IMR-90 (cell line): ENCODE measurements at regions not wholly inside any gene's neighbourhood (a gene's known extent, or its start where the extent isn't known, plus 50 kb on each side); places are given as distances from the start of the nearest gene placed in this dataset.

Experiments
- ATAC-seq: fragments of 200-7000 bp; cut with Tn5 transposase; 2 replicates; pipeline ENCODE4 v1.9.1; 2020; ENCODE audit warnings: low read depth, mild to moderate bottlenecking, moderate library complexity
- BruUV-seq: library from RNA; stranded (reverse); fragments of 400-500 nt; replicated peaks from 2 replicates; lab custom pipeline; 2021; lab: Mats Ljungman, UMichigan
- CTCF ChIA-PET: fragments of 300-600 bp; formaldehyde crosslinking; extraction: SDS; loops from one replicate; lab custom pipeline; 2021; ENCODE audit warnings: antibody characterized with exemption; lab: Yijun Ruan, JAX
- POLR2A ChIA-PET: fragments of 300-600 bp; sonication (Branson Sonifier 250); formaldehyde crosslinking; loops from one replicate; lab custom pipeline; 2022; ENCODE audit warnings: antibody characterized with exemption; ENCODE audit not compliant: unreplicated experiment; lab: Charles Lee
- DNase-seq: peaks from one replicate; pipeline ENCODE4 v3.0.0; 2013
- H2AFZ ChIP-seq: replicated peaks from 2 replicates; pipeline ENCODE3; 2013; ENCODE audit warnings: low read length, mild to moderate bottlenecking; ENCODE audit not compliant: poor library complexity
- H2AK5ac ChIP-seq: 2 replicates; pipeline ENCODE4 v1.6.1; 2013; ENCODE audit warnings: low read depth, low read length, inconsistent platforms
- H2AK9ac ChIP-seq: replicated peaks from 2 replicates; pipeline ENCODE3; 2013; ENCODE audit warnings: mild to moderate bottlenecking, low read depth, low read length, moderate library complexity; ENCODE audit not compliant: poor library complexity
- H2BK120ac ChIP-seq: 2 replicates; pipeline ENCODE4 v1.6.1; 2013; ENCODE audit warnings: low read depth, low read length, inconsistent platforms
- H2BK15ac ChIP-seq: 3 replicates; pipeline ENCODE4 v1.6.1; 2013; ENCODE audit warnings: low read depth, low read length, inconsistent platforms
- H2BK20ac ChIP-seq: 2 replicates; pipeline ENCODE4 v1.6.1; 2013; ENCODE audit warnings: low read depth, mild to moderate bottlenecking, inconsistent platforms, low read length, moderate library complexity
- H2BK5ac ChIP-seq: 2 replicates; pipeline ENCODE4 v1.6.1; 2013; ENCODE audit warnings: mild to moderate bottlenecking, low read depth, low read length, inconsistent platforms; ENCODE audit not compliant: poor library complexity, severe bottlenecking
- H3K14ac ChIP-seq: replicated peaks from 2 replicates; pipeline ENCODE4 v1.6.1; 2013; ENCODE audit warnings: low read depth, low read length, inconsistent platforms
- H3K18ac ChIP-seq: 2 replicates; pipeline ENCODE4 v1.6.1; 2013; ENCODE audit warnings: low read depth, low read length, control low read depth
- H3K23ac ChIP-seq: 2 replicates; pipeline ENCODE4 v1.6.1; 2013; ENCODE audit warnings: low read depth, low read length, inconsistent platforms
- H3K27ac ChIP-seq: 2 replicates; pipeline ENCODE4 v1.5.1; 2013; ENCODE audit warnings: mild to moderate bottlenecking, control low read depth, low read length; ENCODE audit not compliant: insufficient read depth
- H3K27me3 ChIP-seq: 2 replicates; pipeline ENCODE4 v1.6.1; 2013; ENCODE audit warnings: low read length; ENCODE audit not compliant: control insufficient read depth, insufficient read depth
- H3K36me3 ChIP-seq: 2 replicates; pipeline ENCODE4 v1.6.1; 2013; ENCODE audit warnings: low read length, mixed read lengths; ENCODE audit not compliant: control insufficient read depth, insufficient read depth
- H3K4ac ChIP-seq: 2 replicates; pipeline ENCODE4 v1.6.1; 2013; ENCODE audit warnings: low read depth, low read length, inconsistent platforms
- H3K4me1 ChIP-seq: 2 replicates; pipeline ENCODE4 v1.6.1; 2013; ENCODE audit warnings: low read length, mixed read lengths; ENCODE audit not compliant: control insufficient read depth, insufficient read depth
- H3K4me2 ChIP-seq: 2 replicates; pipeline ENCODE4 v1.6.1; 2013; ENCODE audit warnings: low read depth, mild to moderate bottlenecking, control low read depth, low read length, moderate library complexity
- H3K4me3 ChIP-seq: 2 replicates; pipeline ENCODE4 v1.5.1; 2013; ENCODE audit warnings: low read depth, mild to moderate bottlenecking, control low read depth, low read length, moderate library complexity; ENCODE audit not compliant: insufficient read depth
- H3K56ac ChIP-seq: 2 replicates; pipeline ENCODE4 v1.6.1; 2013; ENCODE audit warnings: low read length, inconsistent platforms; ENCODE audit not compliant: insufficient read depth; ENCODE audit errors: extremely low read depth
- H3K79me1 ChIP-seq, 2 experiments: 2 replicates each; pipeline ENCODE4 v1.6.1; 2013; ENCODE audit warnings: low read length in 2 of 2, inconsistent platforms in 1 of 2, low read depth in 1 of 2
- H3K9ac ChIP-seq: 2 replicates; pipeline ENCODE4 v1.6.1; 2013; ENCODE audit warnings: low read depth, low read length, control low read depth
- H3K9me1 ChIP-seq: 2 replicates; pipeline ENCODE4 v1.6.1; 2013; ENCODE audit warnings: low read length, inconsistent platforms; ENCODE audit not compliant: insufficient read depth
- H3K9me3 ChIP-seq: 2 replicates; pipeline ENCODE4 v1.6.1; 2013; ENCODE audit warnings: low read length; ENCODE audit not compliant: control insufficient read depth, insufficient read depth
- H4K20me1 ChIP-seq: 2 replicates; pipeline ENCODE4 v1.6.1; 2013; ENCODE audit warnings: low read length, inconsistent platforms; ENCODE audit not compliant: insufficient read depth
- H4K5ac ChIP-seq: 2 replicates; pipeline ENCODE4 v1.6.1; 2013; ENCODE audit warnings: mild to moderate bottlenecking, low read depth, low read length, control low read depth
- H4K8ac ChIP-seq, 2 experiments: 2 replicates each; pipeline ENCODE4 v1.6.1; 2013; ENCODE audit warnings: low read depth in 2 of 2, low read length in 2 of 2, control low read depth in 1 of 2, inconsistent platforms in 1 of 2
- H4K91ac ChIP-seq: 2 replicates; pipeline ENCODE4 v1.6.1; 2013; ENCODE audit warnings: low read depth, low read length, inconsistent platforms; ENCODE audit not compliant: insufficient read depth
- BHLHE40 ChIP-seq: fragments of 150-350 bp; IDR thresholded peaks from 2 replicates; pipeline ENCODE4 v1.6.1; 2016; ENCODE audit warnings: mild to moderate bottlenecking, low read depth, low read length
- CEBPB ChIP-seq: IDR thresholded peaks from 2 replicates; pipeline ENCODE4 v1.6.1; 2012; ENCODE audit warnings: low read depth, low read length, improper control_type of control experiment
- CHD1 ChIP-seq: IDR thresholded peaks from 2 replicates; pipeline ENCODE4 v1.6.1; 2012; ENCODE audit warnings: low read depth, low read length, improper control_type of control experiment
- FOS ChIP-seq: fragments of 150-350 bp; IDR thresholded peaks from 2 replicates; pipeline ENCODE4 v1.6.1; 2016; ENCODE audit warnings: low read depth, low read length
- MAFK ChIP-seq: IDR thresholded peaks from 2 replicates; pipeline ENCODE4 v1.6.1; 2012; ENCODE audit warnings: low read depth, low read length, improper control_type of control experiment
- MAZ ChIP-seq: IDR thresholded peaks from 2 replicates; pipeline ENCODE4 v1.6.1; 2012; ENCODE audit warnings: low read depth, mild to moderate bottlenecking, low read length, improper control_type of control experiment, moderate library complexity, borderline replicate concordance
- MXI1 ChIP-seq: IDR thresholded peaks from 2 replicates; pipeline ENCODE4 v1.6.1; 2012; ENCODE audit warnings: low read depth, mild to moderate bottlenecking, low read length, moderate library complexity, borderline replicate concordance
- NFE2L2 ChIP-seq: fragments of 150-350 bp; IDR thresholded peaks from 2 replicates; pipeline ENCODE4 v1.6.1; 2016; ENCODE audit warnings: low read depth, mild to moderate bottlenecking, low read length
- POLR2A ChIP-seq: IDR thresholded peaks from 2 replicates; pipeline ENCODE4 v1.6.1; 2012; ENCODE audit warnings: mild to moderate bottlenecking, low read depth, low read length
- RAD21 ChIP-seq: IDR thresholded peaks from 2 replicates; pipeline ENCODE4 v1.6.1; 2012; ENCODE audit warnings: low read length, improper control_type of control experiment
- RCOR1 ChIP-seq: IDR thresholded peaks from 2 replicates; pipeline ENCODE4 v1.6.1; 2012; ENCODE audit warnings: mild to moderate bottlenecking, low read length, improper control_type of control experiment; ENCODE audit not compliant: insufficient replicate concordance
- RFX5 ChIP-seq: IDR thresholded peaks from 2 replicates; pipeline ENCODE4 v1.8.0; 2012; ENCODE audit warnings: low read depth, mild to moderate bottlenecking, low read length, moderate library complexity
- SMC3 ChIP-seq: fragments of 150-350 bp; IDR thresholded peaks from 2 replicates; pipeline ENCODE4 v1.6.1; 2016; ENCODE audit warnings: low read depth, mild to moderate bottlenecking, antibody characterized with exemption, low read length, moderate library complexity
- USF2 ChIP-seq: fragments of 150-350 bp; IDR thresholded peaks from 2 replicates; pipeline ENCODE4 v1.6.1; 2017; ENCODE audit warnings: mild to moderate bottlenecking, antibody characterized with exemption, low read length, low read depth
- WGBS, 2 experiments: methylation state at CpG; one replicate each; pipeline versions ENCODE4 v1.1.5 to v1.1.7; 2013; ENCODE audit warnings: missing lambda C conversion rate in 2 of 2; ENCODE audit not compliant: insufficient read length in 1 of 2; ENCODE audit errors: extremely low coverage in 2 of 2; 5-methylcytosine and 5-hydroxymethylcytosine counted together
- dilution Hi-C: fragments of 300-500 bp; cut with HindIII; formaldehyde crosslinking; loops from one replicate; pipeline ENCODE4 v1.14.3; 2018; ENCODE audit warnings: low sequenced_read_pairs; ENCODE audit not compliant: unreplicated experiment
- in situ Hi-C: fragments of 300-500 bp; cut with MboI; formaldehyde crosslinking; loops from 3 replicates; pipeline ENCODE4 v1.14.3; 2019; ENCODE audit warnings: low sequenced_read_pairs, inconsistent platforms, mixed read lengths
- intact Hi-C: fragments of 100-400 bp; cut with micrococcal nuclease; formaldehyde crosslinking; loops from 2 replicates; pipeline ENCODE4 v1.10.0; 2022
- TF ChIP-seq, protein P1 (sequence below): fragments of 150-350 bp; IDR thresholded peaks from 2 replicates; pipeline ENCODE4 v1.6.1; 2016; ENCODE audit warnings: low read depth, mild to moderate bottlenecking, low read length, moderate library complexity, borderline replicate concordance
- TF ChIP-seq, protein P2 (sequence below): conservative IDR thresholded peaks from 2 replicates; pipeline ENCODE4 v1.5.1; 2012; ENCODE audit warnings: mild to moderate bottlenecking, low read depth, low read length, improper control_type of control experiment

DNA sequence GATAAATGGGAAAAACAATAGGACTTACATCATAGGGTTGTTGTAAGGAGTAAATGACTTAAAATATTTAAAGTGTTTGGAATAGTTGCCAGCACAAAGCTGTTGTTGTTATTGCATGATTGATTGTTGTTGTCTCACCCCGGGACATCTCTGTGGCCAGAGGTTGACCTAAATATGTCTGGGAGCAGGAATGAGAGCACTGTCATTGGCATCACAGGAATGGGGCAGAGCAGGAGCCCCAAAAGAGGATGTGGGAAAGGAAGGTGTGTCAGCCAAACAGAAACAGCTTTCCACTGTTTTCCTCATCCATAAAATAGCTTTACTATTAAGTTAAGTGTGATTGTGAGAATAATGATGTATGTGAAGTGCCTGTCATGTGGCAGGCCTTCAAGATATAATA, 121.6 kb downstream of the TMEM168 start:
- ATAC-seq (no peak), DNase-seq (no peak)
- no peaks in the 10 kb centered on the region for H3K79me1 ChIP-seq
- H3K9ac ChIP-seq, result no peak overlapping the region
- H3K27ac ChIP-seq, result no peak overlapping the region
- no TSS peak for BruUV-seq
- in situ Hi-C loops (no loop called here), dilution Hi-C loops (no loop called here), intact Hi-C loops (loop anchor here (5.0 kb wide), 1 partner anchor 229 kb away; no protein-coding TSS in a partner anchor)
- no peaks in the 10 kb centered on the region for H3K4me1 ChIP-seq
- no peaks in the 10 kb centered on the region for H3K36me3 ChIP-seq
- ChIA-PET CTCF (no interaction called here), POLR2A (no interaction called here)
- H4K8ac ChIP-seq, result no peak overlapping the region
- no peak overlapping the region for H2BK20ac ChIP-seq
- no peak overlapping the region for H3K56ac ChIP-seq
- H3K18ac ChIP-seq, result no peak overlapping the region
- no peak overlapping the region for H3K4me3 ChIP-seq
- no CpG with 5 or more reads among the region's 1 CpG for WGBS, 2 experiments
- no peaks in the 10 kb centered on the region for H3K9me3 ChIP-seq
- H2BK120ac ChIP-seq, result no peak overlapping the region
- no peak overlapping the region for H2BK5ac ChIP-seq
- no peaks in the 10 kb centered on the region for H3K9me1 ChIP-seq
- H4K91ac ChIP-seq, result no peak overlapping the region
- no peaks in the 10 kb centered on the region for H4K20me1 ChIP-seq
- no peak overlapping the region for H2AK5ac ChIP-seq
- H3K27me3 ChIP-seq, result no peaks in the 10 kb centered on the region
- no peak overlapping the region for H2AK9ac ChIP-seq
- no peak overlapping the region for H3K4ac ChIP-seq
- no peak overlapping the region for H3K4me2 ChIP-seq
- no peak overlapping the region for H2AFZ ChIP-seq
- H3K14ac ChIP-seq, result no peak overlapping the region
- H2BK15ac ChIP-seq, result no peak overlapping the region
- H3K23ac ChIP-seq, result no peak overlapping the region
- TF ChIP-seq BHLHE40, result no peak
- no peak for TF ChIP-seq SMC3
- no peak for TF ChIP-seq FOS
- TF ChIP-seq MXI1, result no peak
- no peak for TF ChIP-seq USF2
- no peak for TF ChIP-seq MAZ
- no peak for TF ChIP-seq POLR2A
- TF ChIP-seq, protein P1, sequence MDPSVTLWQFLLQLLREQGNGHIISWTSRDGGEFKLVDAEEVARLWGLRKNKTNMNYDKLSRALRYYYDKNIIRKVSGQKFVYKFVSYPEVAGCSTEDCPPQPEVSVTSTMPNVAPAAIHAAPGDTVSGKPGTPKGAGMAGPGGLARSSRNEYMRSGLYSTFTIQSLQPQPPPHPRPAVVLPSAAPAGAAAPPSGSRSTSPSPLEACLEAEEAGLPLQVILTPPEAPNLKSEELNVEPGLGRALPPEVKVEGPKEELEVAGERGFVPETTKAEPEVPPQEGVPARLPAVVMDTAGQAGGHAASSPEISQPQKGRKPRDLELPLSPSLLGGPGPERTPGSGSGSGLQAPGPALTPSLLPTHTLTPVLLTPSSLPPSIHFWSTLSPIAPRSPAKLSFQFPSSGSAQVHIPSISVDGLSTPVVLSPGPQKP, result no peak
- TF ChIP-seq RFX5, result no peak
- no peak for TF ChIP-seq NFE2L2
- no peak for TF ChIP-seq CHD1
- TF ChIP-seq, protein P2, sequence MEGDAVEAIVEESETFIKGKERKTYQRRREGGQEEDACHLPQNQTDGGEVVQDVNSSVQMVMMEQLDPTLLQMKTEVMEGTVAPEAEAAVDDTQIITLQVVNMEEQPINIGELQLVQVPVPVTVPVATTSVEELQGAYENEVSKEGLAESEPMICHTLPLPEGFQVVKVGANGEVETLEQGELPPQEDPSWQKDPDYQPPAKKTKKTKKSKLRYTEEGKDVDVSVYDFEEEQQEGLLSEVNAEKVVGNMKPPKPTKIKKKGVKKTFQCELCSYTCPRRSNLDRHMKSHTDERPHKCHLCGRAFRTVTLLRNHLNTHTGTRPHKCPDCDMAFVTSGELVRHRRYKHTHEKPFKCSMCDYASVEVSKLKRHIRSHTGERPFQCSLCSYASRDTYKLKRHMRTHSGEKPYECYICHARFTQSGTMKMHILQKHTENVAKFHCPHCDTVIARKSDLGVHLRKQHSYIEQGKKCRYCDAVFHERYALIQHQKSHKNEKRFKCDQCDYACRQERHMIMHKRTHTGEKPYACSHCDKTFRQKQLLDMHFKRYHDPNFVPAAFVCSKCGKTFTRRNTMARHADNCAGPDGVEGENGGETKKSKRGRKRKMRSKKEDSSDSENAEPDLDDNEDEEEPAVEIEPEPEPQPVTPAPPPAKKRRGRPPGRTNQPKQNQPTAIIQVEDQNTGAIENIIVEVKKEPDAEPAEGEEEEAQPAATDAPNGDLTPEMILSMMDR, result no peak
- TF ChIP-seq RCOR1, result no peak
- no peak for TF ChIP-seq RAD21
- TF ChIP-seq CEBPB, result no peak
- no peak for TF ChIP-seq MAFK
- H4K5ac ChIP-seq, result no peak overlapping the region
